HepG2 (cell line): ENCODE measurements at regions not wholly inside any gene's neighbourhood (a gene's known extent, or its start where the extent isn't known, plus 50 kb on each side); places are given as distances from the start of the nearest gene placed in this dataset.

Source experiments
- ATAC-seq: fragments of 200-7000 bp; cut with Tn5 transposase; 3 replicates; pipeline ENCODE4 v1.9.1; 2020; ENCODE audit warnings: mild to moderate bottlenecking, moderate library complexity
- BruUV-seq: library from RNA; stranded (reverse); fragments of 400-500 nt; replicated peaks from 2 replicates; lab custom pipeline; 2021; lab: Mats Ljungman, UMichigan
- CTCF ChIA-PET: fragments of 300-600 bp; formaldehyde crosslinking; extraction: SDS; loops from one replicate; lab custom pipeline; 2021; ENCODE audit warnings: low total read pairs, inconsistent platforms, low intra/inter-chr PET ratio; lab: Yijun Ruan, JAX
- POLR2A ChIA-PET: fragments of 350-600 bp; sonication (Branson Sonifier 250); formaldehyde crosslinking; loops from one replicate; lab custom pipeline; 2020; ENCODE audit warnings: antibody characterized with exemption, inconsistent platforms; lab: Yijun Ruan, JAX
- DNase-seq: peaks from one replicate; pipeline ENCODE4 v3.0.0-alpha.2; 2015; ENCODE audit warnings: low spot score
- FAIRE-seq: peaks from 3 replicates; lab custom pipeline; 2011; peaks lifted over from hg19 to GRCh38; lab: Jason Lieb, UNC
- H2AFZ ChIP-seq: one replicate; pipeline ENCODE4 v1.6.1; 2011; ENCODE audit warnings: low read length, inconsistent platforms
- H3K27ac ChIP-seq: fragments of 300-600 bp; 3 replicates; pipeline ENCODE4 v1.8.0; 2011; ENCODE audit warnings: mixed run types, mild to moderate bottlenecking, mixed read lengths, low read length, inconsistent platforms; ENCODE audit not compliant: insufficient read depth; ENCODE audit errors: extremely low read length
- H3K27me3 ChIP-seq, 2 experiments: fragments of 200-600 bp in 1 of 2; 2 replicates in 1 of 2; 3 replicates in 1 of 2; pipeline versions ENCODE4 v1.6.0 to v1.8.0; 2011; ENCODE audit warnings: low read length in 2 of 2, mild to moderate bottlenecking in 2 of 2, moderate library complexity in 2 of 2, inconsistent platforms in 1 of 2; ENCODE audit not compliant: insufficient read depth in 2 of 2, control insufficient read depth in 1 of 2
- H3K36me3 ChIP-seq, 2 experiments: fragments of 200-600 bp in 1 of 2; replicated peaks in 1 of 2; 2 replicates in 1 of 2; 3 replicates in 1 of 2; pipeline versions ENCODE4 v1.5.1 to v1.8.0; 2011; ENCODE audit warnings: low read length in 2 of 2, inconsistent platforms in 1 of 2; ENCODE audit not compliant: insufficient read depth in 2 of 2, control insufficient read depth in 1 of 2
- H3K4me1 ChIP-seq: 2 replicates; pipeline ENCODE4 v1.5.1; 2012; ENCODE audit warnings: low read length, inconsistent platforms; ENCODE audit not compliant: insufficient read depth
- H3K4me2 ChIP-seq: 2 replicates; pipeline ENCODE4 v1.6.0; 2011; ENCODE audit warnings: low read depth, low read length, inconsistent platforms
- H3K4me3 ChIP-seq, 3 experiments: fragments of 200-600 bp in 1 of 3; sonication (generic), shearing (Covaris generic) in 1 of 3; replicated peaks in 1 of 3; 2 replicates each; pipeline ENCODE4 v1.5.1; 2011 to 2016; ENCODE audit warnings: low read length in 3 of 3, inconsistent platforms in 2 of 3, low read depth in 2 of 3, mild to moderate bottlenecking in 2 of 3, control low read depth in 1 of 3, mixed read lengths in 1 of 3; ENCODE audit not compliant: insufficient read depth in 1 of 3
- H3K79me2 ChIP-seq: one replicate; pipeline ENCODE4 v1.6.1; 2011; ENCODE audit warnings: low read length, inconsistent platforms; ENCODE audit not compliant: insufficient read depth
- H3K9ac ChIP-seq: 2 replicates; pipeline ENCODE4 v1.6.0; 2011; ENCODE audit warnings: mild to moderate bottlenecking, low read depth, low read length, inconsistent platforms; ENCODE audit not compliant: insufficient read depth
- H3K9me3 ChIP-seq: 2 replicates; pipeline ENCODE4 v1.5.1; 2012; ENCODE audit warnings: mild to moderate bottlenecking, low read length
- H4K20me1 ChIP-seq: 2 replicates; pipeline ENCODE4 v1.6.0; 2011; ENCODE audit warnings: inconsistent platforms, mild to moderate bottlenecking, low read length, moderate library complexity; ENCODE audit not compliant: insufficient read depth
- ATF7 ChIP-seq, 2 experiments: fragments of 450-650 bp in 1 of 2; sonication (generic) in 1 of 2; formaldehyde crosslinking in 1 of 2; IDR thresholded peaks; 2 replicates each; pipeline versions ENCODE4 v1.4.0 to v1.6.1; 2016 to 2020; ENCODE audit warnings: antibody characterized with exemption in 1 of 2, mild to moderate bottlenecking in 1 of 2, missing genetic modification reagents in 1 of 2
- CEBPB ChIP-seq: IDR thresholded peaks from 2 replicates; pipeline ENCODE4 v1.6.1; 2011; ENCODE audit warnings: low read depth, low read length, improper control_type of control experiment, borderline replicate concordance
- GTF2F1 ChIP-seq: fragments of 150-350 bp; IDR thresholded peaks from 2 replicates; pipeline ENCODE4 v1.6.1; 2014; ENCODE audit warnings: low read length
- HES4 ChIP-seq: sonication (generic); formaldehyde crosslinking; IDR thresholded peaks from 2 replicates; pipeline ENCODE4 v1.9.0; 2021; ENCODE audit warnings: mild to moderate bottlenecking, missing genetic modification reagents, borderline replicate concordance
- MTERF4 ChIP-seq: sonication (generic); formaldehyde crosslinking; IDR thresholded peaks from 2 replicates; pipeline ENCODE4 v1.8.0; 2023; ENCODE audit warnings: mild to moderate bottlenecking, missing genetic modification reagents
- SIN3A ChIP-seq: IDR thresholded peaks from 2 replicates; pipeline ENCODE4 v1.6.1; 2011; ENCODE audit warnings: low read depth, mild to moderate bottlenecking, control low read depth, low read length, borderline replicate concordance
- SP2 ChIP-seq: sonication (generic); formaldehyde crosslinking; IDR thresholded peaks from 2 replicates; pipeline ENCODE4 v1.5.1; 2020; ENCODE audit warnings: mild to moderate bottlenecking, missing genetic modification reagents
- SRSF9 ChIP-seq: fragments of 200-400 bp; formaldehyde crosslinking; IDR thresholded peaks from 2 replicates; pipeline ENCODE4 v1.6.1; 2018; ENCODE audit warnings: borderline replicate concordance, mild to moderate bottlenecking, low read depth, low read length; ENCODE audit not compliant: insufficient read depth, poor library complexity, severe bottlenecking
- TGIF2 ChIP-seq: IDR thresholded peaks from 2 replicates; pipeline ENCODE4 v1.6.1; 2016; ENCODE audit warnings: control low read depth, missing compliant biosample characterization
- ZBTB33 ChIP-seq: sonication (generic); formaldehyde crosslinking; IDR thresholded peaks from 2 replicates; pipeline ENCODE4 v1.4.0; 2020; ENCODE audit warnings: missing genetic modification reagents
- ZBTB7A ChIP-seq: sonication (generic); formaldehyde crosslinking; IDR thresholded peaks from 2 replicates; pipeline ENCODE4 v1.8.0; 2022; ENCODE audit warnings: mild to moderate bottlenecking, missing genetic modification reagents
- ZNF383 ChIP-seq: sonication (generic); formaldehyde crosslinking; IDR thresholded peaks from 2 replicates; pipeline ENCODE4 v1.4.0; 2020; ENCODE audit warnings: missing genetic modification reagents, mild to moderate bottlenecking, borderline replicate concordance
- ZNF567 ChIP-seq: sonication (generic); formaldehyde crosslinking; IDR thresholded peaks from 2 replicates; pipeline ENCODE4 v1.8.1; 2023; ENCODE audit warnings: mild to moderate bottlenecking, missing genetic modification reagents, borderline replicate concordance
- ZSCAN25 ChIP-seq: sonication (generic); formaldehyde crosslinking; IDR thresholded peaks from 2 replicates; pipeline ENCODE4 v1.8.0; 2022; ENCODE audit warnings: mild to moderate bottlenecking, missing genetic modification reagents
- WGBS: methylation state at CpG from one replicate; pipeline ENCODE4 v1.1.6; 2017; ENCODE audit warnings: low lambda C conversion rate; 5-methylcytosine and 5-hydroxymethylcytosine counted together
- in situ Hi-C: cut with HindIII; loops from 2 replicates; pipeline ENCODE4 v1.10.0; 2017; ENCODE audit warnings: low pct_unique_long_range_greater_than_20kb; ENCODE audit not compliant: extremely low pct_ligation_motif_present
- intact Hi-C: fragments of 100-400 bp; cut with micrococcal nuclease; formaldehyde crosslinking; loops from one replicate; pipeline ENCODE4 v1.10.0; 2022; ENCODE audit not compliant: unreplicated experiment

GRCh38 chr9:107223381-107223780 lies 59.7 kb upstream of the RAD23B start:
- no peaks in the 10 kb centered on the region for H3K36me3 ChIP-seq
- H3K27ac ChIP-seq, result no peak overlapping the region
- 26% methylated on average over 2 of the region's 2 CpGs for WGBS
- no peak overlapping the region for H3K9ac ChIP-seq
- in situ Hi-C loops, result no loop called here
- intact Hi-C loops, result loop anchor here (2.0 kb wide), 1 partner anchor 59 kb away; the partner anchor contains the start of gene RAD23B
- H3K4me1 ChIP-seq, result peaks cover 37% of the 10 kb centered on the region
- no peak for ATAC-seq
- ChIA-PET POLR2A (interaction anchor here (0.9 to 1.2 kb wide), 2 partner anchors 60 kb away, joined by 3 read pairs; partner anchors contain the start of gene RAD23B), CTCF (no interaction called here)
- no peaks in the 10 kb centered on the region for H3K9me3 ChIP-seq
- BruUV-seq, result no TSS peak
- H2AFZ ChIP-seq, result no peak overlapping the region
- TF ChIP-seq CEBPB, result 0 out of 2 replicates have a peak, but pooled peaks have one; percentile 24
- TF ChIP-seq ZBTB33, result no peak
- no peak for TF ChIP-seq ZNF567 (CRISPR knock-in tag)
- TF ChIP-seq ATF7 (IDR thresholded peaks at IDR 0.05), result peak; percentile 56; the same call in 1 of the 2 replicates
- TF ChIP-seq ATF7 (CRISPR knock-in tag; IDR thresholded peaks at IDR 0.05), result no peak
- DNase-seq, result no peak
- H3K27me3 ChIP-seq, result no peaks in the 10 kb centered on the region
- H3K79me2 ChIP-seq, result no peaks in the 10 kb centered on the region
- no peak for FAIRE-seq
- peak overlapping the region in 1 of 3 experiments; percentile 22; a peak in 2 of 6 replicates for H3K4me3 ChIP-seq
- H4K20me1 ChIP-seq, result no peaks in the 10 kb centered on the region
- H3K4me2 ChIP-seq, result peak overlapping the region; percentile 76

GRCh38 chr9:107224252-107224651 lies 58.8 kb upstream of the RAD23B start:
- ChIA-PET POLR2A (interaction anchor here (0.9 kb wide), 1 partner anchor 59 kb away, joined by 3 read pairs; no protein-coding TSS in a partner anchor), CTCF (no interaction called here)
- H3K27ac ChIP-seq, result no peak overlapping the region
- H4K20me1 ChIP-seq, result no peaks in the 10 kb centered on the region
- FAIRE-seq, result no peak
- no peak overlapping the region for H3K4me2 ChIP-seq
- H3K79me2 ChIP-seq, result no peaks in the 10 kb centered on the region
- intact Hi-C loops (no loop called here), in situ Hi-C loops (no loop called here)
- H3K9ac ChIP-seq, result no peak overlapping the region
- no peaks in the 10 kb centered on the region for H3K27me3 ChIP-seq
- no peaks in the 10 kb centered on the region for H3K9me3 ChIP-seq
- no peak overlapping the region for H3K4me3 ChIP-seq
- no peak overlapping the region for H2AFZ ChIP-seq
- WGBS, result 82% methylated on average over 2 of the region's 2 CpGs
- BruUV-seq, result no TSS peak
- TF ChIP-seq SRSF9 (no peak), TGIF2 (no peak), ZBTB7A (CRISPR knock-in tag) (no peak), SIN3A (no peak), HES4 (no peak), MTERF4 (CRISPR knock-in tag) (no peak), GTF2F1 (no peak), ZSCAN25 (CRISPR knock-in tag) (no peak), SP2 (CRISPR knock-in tag) (no peak), ZNF383 (no peak)
- H3K4me1 ChIP-seq, result peaks cover 42% of the 10 kb centered on the region
- ATAC-seq, result no peak
- H3K36me3 ChIP-seq, result no peaks in the 10 kb centered on the region
- no peak for DNase-seq
